ENCODE measurements at regions not wholly inside any gene's neighbourhood (a gene's known extent, or its start where the extent isn't known, plus 50 kb on each side); places are given as distances from the start of the nearest gene placed in this dataset.

DNA sequence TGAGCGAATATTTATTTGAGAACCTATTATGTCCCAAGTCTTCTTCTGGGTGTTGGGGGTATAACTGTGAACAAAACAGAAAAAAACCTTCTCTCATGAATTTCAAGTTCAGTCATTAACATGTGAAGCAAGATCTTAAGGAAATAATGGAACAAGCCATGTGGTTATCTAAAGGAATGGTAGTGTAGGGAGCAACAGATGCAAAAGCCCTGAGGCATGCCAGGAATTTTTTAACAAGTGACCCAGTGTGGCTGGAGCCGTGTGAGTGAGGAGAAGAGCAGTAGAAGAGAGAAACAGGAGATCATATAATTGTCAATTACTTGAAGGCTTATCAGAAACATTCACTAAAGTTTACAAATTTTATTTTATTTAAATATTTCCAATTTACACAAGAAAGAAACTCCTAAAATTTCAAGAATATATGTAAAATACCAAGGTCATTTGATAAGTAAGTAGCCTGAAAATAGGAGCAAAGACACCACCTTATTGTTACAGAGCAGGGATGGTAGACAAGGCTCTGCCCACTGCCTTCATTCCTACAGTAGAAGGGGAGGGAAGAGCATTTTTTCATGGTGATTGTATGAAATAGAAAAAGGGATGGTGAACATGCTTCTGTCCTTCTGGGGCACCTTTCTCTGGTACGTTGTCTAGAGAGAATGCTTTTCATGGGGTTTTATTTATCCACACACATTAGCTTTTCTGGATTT, 345.1 kb downstream of the PLOD2 start:
- TF ChIP-seq, protein P1, sequence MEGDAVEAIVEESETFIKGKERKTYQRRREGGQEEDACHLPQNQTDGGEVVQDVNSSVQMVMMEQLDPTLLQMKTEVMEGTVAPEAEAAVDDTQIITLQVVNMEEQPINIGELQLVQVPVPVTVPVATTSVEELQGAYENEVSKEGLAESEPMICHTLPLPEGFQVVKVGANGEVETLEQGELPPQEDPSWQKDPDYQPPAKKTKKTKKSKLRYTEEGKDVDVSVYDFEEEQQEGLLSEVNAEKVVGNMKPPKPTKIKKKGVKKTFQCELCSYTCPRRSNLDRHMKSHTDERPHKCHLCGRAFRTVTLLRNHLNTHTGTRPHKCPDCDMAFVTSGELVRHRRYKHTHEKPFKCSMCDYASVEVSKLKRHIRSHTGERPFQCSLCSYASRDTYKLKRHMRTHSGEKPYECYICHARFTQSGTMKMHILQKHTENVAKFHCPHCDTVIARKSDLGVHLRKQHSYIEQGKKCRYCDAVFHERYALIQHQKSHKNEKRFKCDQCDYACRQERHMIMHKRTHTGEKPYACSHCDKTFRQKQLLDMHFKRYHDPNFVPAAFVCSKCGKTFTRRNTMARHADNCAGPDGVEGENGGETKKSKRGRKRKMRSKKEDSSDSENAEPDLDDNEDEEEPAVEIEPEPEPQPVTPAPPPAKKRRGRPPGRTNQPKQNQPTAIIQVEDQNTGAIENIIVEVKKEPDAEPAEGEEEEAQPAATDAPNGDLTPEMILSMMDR (conservative IDR thresholded peaks at IDR 0.05; ENCODE audit: low read length) = no peak
- no peak overlapping the region for H3K4me3 ChIP-seq (ENCODE audit: low read length)
- DNase-seq (ENCODE audit: low read depth) = no peak

DNA sequence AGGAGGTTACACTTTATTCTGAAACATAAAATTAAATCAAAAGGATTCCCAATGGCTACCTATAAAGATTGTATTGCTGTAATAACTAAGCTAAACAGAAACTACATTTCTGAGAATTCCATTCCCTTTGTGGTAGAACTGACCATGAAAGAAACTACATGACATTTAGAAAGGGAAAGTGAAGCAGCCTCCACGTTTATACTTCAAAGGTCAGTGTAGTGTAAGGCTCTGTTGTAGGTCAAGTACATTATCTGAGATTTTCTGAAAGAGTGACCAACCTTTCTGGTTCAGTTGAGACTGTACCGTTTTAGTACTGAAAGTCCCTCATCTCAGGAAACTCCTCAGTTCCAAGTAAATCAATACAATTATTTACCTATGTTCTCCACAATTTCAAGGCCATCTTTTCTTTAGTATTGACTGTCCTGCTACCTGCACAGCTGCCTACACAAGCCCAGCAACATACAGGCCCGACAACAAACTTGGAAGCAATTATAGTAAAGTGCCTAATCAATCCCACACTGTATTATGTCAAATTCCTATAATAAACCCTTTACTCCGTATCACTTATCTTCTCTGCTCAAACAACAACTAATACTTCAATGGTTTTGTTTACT, 343.0 kb downstream of the PLOD2 start:
- TF ChIP-seq, protein P1 (conservative IDR thresholded peaks at IDR 0.05; ENCODE audit: low read length) = no peak
- DNase-seq (ENCODE audit: low read depth) = no peak
- H3K4me3 ChIP-seq (ENCODE audit: low read length) = no peak overlapping the region

DNA sequence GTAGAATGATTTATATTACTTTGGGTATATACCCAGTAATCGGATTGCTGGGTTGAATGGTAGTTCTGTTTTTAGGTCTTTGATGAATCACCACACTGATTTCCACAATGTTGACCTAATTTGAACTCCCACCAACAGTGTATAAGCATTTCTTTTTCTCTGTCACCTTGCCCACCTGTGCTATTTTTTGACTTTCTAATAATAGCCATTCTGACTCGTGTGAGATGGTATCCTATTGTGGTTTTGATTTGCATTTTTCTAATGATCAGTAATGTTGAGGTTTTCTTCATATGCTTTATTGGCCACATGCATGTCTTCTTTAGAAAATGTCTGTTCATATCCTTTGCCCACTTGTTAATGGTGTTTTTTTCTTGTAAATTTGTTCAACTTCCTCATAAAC, 340.8 kb downstream of the PLOD2 start:
- DNase-seq (ENCODE audit: low read depth) = no peak
- no peak overlapping the region for H3K4me3 ChIP-seq (ENCODE audit: low read length)
- TF ChIP-seq, protein P1 (conservative IDR thresholded peaks at IDR 0.05; ENCODE audit: low read length) = no peak

DNA sequence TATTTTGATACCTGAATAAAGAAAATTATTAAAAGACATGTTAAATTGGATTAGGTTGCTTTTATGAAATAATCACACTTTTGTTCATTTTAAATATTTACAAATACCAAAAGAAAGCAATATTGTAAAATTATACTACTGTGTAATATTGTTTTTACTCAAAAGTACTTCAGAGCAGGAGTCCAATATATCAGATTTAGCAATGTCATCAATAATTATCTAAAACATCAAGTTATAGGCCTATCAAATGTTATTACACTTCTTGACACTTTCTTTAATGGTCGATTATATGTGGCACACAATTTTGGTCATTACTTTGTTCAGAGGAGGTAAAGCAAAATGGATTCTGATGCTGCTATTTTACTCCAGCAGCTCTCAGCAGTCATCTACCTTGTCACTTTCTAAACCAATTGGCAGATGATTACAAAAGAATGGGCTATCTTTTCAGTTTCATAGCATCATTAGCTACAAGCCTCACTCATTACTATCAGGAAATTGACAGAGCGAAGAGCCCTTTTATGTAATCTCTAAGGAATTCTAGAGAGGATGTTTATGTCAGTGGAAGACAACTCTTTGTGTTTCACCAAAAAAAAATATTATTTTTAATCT, 318.6 kb downstream of the PLOD2 start:
- H3K4me3 ChIP-seq (ENCODE audit: low read length) = no peak overlapping the region

DNA sequence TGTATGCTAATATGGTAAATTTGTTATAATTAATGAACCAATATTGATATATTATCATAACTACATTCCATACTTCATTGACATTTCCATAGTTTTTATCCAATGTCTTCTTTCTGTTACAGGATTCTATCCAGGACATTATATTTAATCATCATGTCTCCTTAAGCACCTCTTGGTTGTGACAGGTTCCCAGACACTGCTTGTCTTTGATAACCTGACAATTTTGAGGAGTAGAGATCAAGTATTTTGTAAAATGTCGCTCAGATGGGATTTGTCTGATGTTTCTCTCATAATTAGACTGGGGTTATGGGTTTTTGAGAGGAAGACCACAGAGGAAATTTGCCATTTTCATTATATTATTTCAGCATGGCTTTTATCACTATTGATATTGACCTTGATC, 317.4 kb downstream of the PLOD2 start:
- no peak for DNase-seq (ENCODE audit: low read depth)
- H3K4me3 ChIP-seq (ENCODE audit: low read length) = no peak overlapping the region
- TF ChIP-seq, protein P1 (conservative IDR thresholded peaks at IDR 0.05; ENCODE audit: low read length) = no peak

More for the DNA sequence above, 318.6 kb downstream of the PLOD2 start:
- no peak for DNase-seq (ENCODE audit: low read depth)
- TF ChIP-seq, protein P1 (conservative IDR thresholded peaks at IDR 0.05; ENCODE audit: low read length) = no peak

DNA sequence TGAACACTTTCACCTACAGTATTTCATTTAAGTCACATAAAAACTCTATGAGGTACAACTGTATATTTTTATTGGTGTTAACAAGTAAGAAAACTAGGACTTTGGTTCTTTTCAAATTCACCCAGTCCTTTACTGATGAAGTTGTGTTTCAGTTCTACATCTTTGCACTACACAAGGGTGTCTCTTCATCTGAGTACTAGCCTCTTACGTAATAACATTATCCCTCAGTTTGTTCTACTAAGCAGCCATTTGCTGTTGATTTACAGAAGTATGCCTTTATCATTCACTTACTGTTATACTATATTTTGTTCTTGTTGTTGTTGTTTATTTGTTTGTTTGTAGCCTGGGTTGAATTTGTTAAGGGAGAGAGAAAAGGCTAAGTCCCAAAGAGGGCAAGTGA, 311.9 kb downstream of the PLOD2 start:
- no peak for DNase-seq (ENCODE audit: low read depth)
- TF ChIP-seq, protein P1 (conservative IDR thresholded peaks at IDR 0.05; ENCODE audit: low read length) = no peak

DNA sequence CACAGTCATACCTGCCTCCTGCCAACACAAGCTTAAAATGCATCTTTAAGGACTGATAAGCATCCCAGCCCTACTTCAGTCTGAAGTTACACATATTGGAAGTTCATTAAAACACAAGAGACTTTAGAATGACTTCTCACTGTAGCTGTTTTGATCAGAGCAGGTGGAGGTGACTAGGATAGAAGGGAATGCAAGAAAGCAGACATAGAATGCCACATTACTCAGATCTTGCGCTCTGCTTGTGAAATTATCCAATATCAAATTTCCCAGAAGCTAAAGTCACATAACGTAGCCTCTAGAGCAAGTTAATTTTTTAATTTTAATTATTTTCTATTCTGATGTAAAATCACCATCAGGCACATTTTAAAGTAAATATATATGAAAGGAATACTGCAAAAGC, 306.5 kb downstream of the PLOD2 start:
- no peak overlapping the region for H3K4me3 ChIP-seq (ENCODE audit: low read length)
- DNase-seq (ENCODE audit: low read depth) = no peak
- TF ChIP-seq, protein P1 (conservative IDR thresholded peaks at IDR 0.05; ENCODE audit: low read length) = no peak

More for the DNA sequence above, 311.9 kb downstream of the PLOD2 start:
- H3K4me3 ChIP-seq (ENCODE audit: low read length) = no peak overlapping the region
